NCI-H187 (cell line): ENCODE measurements at regions not wholly inside any gene's neighbourhood (a gene's known extent, or its start where the extent isn't known, plus 50 kb on each side); places are given as distances from the start of the nearest gene placed in this dataset.
"Not testable (repeated sequence)": the region's sequence is repeated elsewhere in the genome, so short reads cannot be mapped to it uniquely, and the experiment has no call there.

Experiments
- DNase-seq, 2 experiments: peaks; one replicate each; lab custom pipeline; 2025; lab: John Stamatoyannopoulos, UW

- no peak for DNase-seq
Observed at GRCh38 chr3:102686792-102687191, 252.0 kb downstream of the ZPLD1 start.

- DNase-seq, result no peak
Observed at GRCh38 chr3:102687851-102688555, 253.2 kb downstream of the ZPLD1 start.

- no peak for DNase-seq
Observed at GRCh38 chr3:102688556-102688930, 253.7 kb downstream of the ZPLD1 start.

GRCh38 chr3:102691507-102691906, 256.7 kb downstream of the ZPLD1 start:
- DNase-seq, result no peak

GRCh38 chr3:102699104-102699818, 264.4 kb downstream of the ZPLD1 start:
- DNase-seq, result no peak

GRCh38 chr3:102699819-102700140, 265.0 kb downstream of the ZPLD1 start:
- DNase-seq, result no peak

- DNase-seq, result no peak
Observed at GRCh38 chr3:102712896-102713295, 278.1 kb downstream of the ZPLD1 start.

GRCh38 chr3:102714567-102714966, 279.8 kb downstream of the ZPLD1 start:
- DNase-seq, result no peak

GRCh38 chr3:102715030-102715697, 280.3 kb downstream of the ZPLD1 start:
- DNase-seq, result no peak

- DNase-seq, result no peak
Observed at GRCh38 chr3:102718651-102719050, 283.8 kb downstream of the ZPLD1 start.

- DNase-seq, result no peak
Observed at GRCh38 chr3:102722317-102722716, 287.5 kb downstream of the ZPLD1 start.

- DNase-seq, result no peak
Observed at GRCh38 chr3:102727340-102727739, 292.5 kb downstream of the ZPLD1 start.

GRCh38 chr3:102732581-102732980, 297.8 kb downstream of the ZPLD1 start:
- DNase-seq, result not testable (repeated sequence)

- DNase-seq, result no peak
Observed at GRCh38 chr3:102733791-102734563, 299.2 kb downstream of the ZPLD1 start.

GRCh38 chr3:102735311-102735710, 300.5 kb downstream of the ZPLD1 start:
- DNase-seq, result no peak

- no peak for DNase-seq
Observed at GRCh38 chr3:102736288-102736974, 301.6 kb downstream of the ZPLD1 start.

GRCh38 chr3:102736975-102737304, 302.1 kb downstream of the ZPLD1 start:
- DNase-seq, result no peak

- DNase-seq, result no peak
Observed at GRCh38 chr3:102737353-102737752, 302.5 kb downstream of the ZPLD1 start.

GRCh38 chr3:102741105-102741504, 306.3 kb downstream of the ZPLD1 start:
- DNase-seq, result no peak

GRCh38 chr3:102741694-102742093, 306.9 kb downstream of the ZPLD1 start:
- no peak for DNase-seq

- DNase-seq, result no peak
Observed at GRCh38 chr3:102745881-102746280, 311.1 kb downstream of the ZPLD1 start.

GRCh38 chr3:102747611-102748010, 312.8 kb downstream of the ZPLD1 start:
- DNase-seq, result no peak
